NCI-H526 treated with DMSO at 0.1 percent for 48 hours (cell line): ENCODE measurements at regions not wholly inside any gene's neighbourhood (a gene's known extent, or its start where the extent isn't known, plus 50 kb on each side); places are given as distances from the start of the nearest gene placed in this dataset.
"Not testable (repeated sequence)": the region's sequence is repeated elsewhere in the genome, so short reads cannot be mapped to it uniquely, and the experiment has no call there.

Experiments
- DNase-seq: peaks from one replicate; lab custom pipeline; 2025; lab: John Stamatoyannopoulos, UW

GRCh38 chr10:62996925-62997324 is 136.2 kb upstream of the NRBF2 start:
- DNase-seq = no peak

GRCh38 chr10:62996516-62996915 is 136.6 kb upstream of the NRBF2 start:
- no peak for DNase-seq

GRCh38 chr10:62993121-62993520 is 140.0 kb upstream of the NRBF2 start:
- no peak for DNase-seq

- DNase-seq = no peak
These were observed 140.9 kb upstream of the NRBF2 start for GRCh38 chr10:62992145-62992721.

GRCh38 chr10:62990126-62990525 is 143.0 kb upstream of the NRBF2 start:
- no peak for DNase-seq

- no peak for DNase-seq
These were observed 147.1 kb upstream of the NRBF2 start for GRCh38 chr10:62985807-62986600.

- DNase-seq = no peak
These were observed 152.0 kb upstream of the NRBF2 start for GRCh38 chr10:62981096-62981495.

- no peak for DNase-seq
These were observed 152.4 kb upstream of the NRBF2 start for GRCh38 chr10:62980687-62981086.

GRCh38 chr10:62979921-62980320 is 153.2 kb upstream of the NRBF2 start:
- no peak for DNase-seq

- DNase-seq = no peak
These were observed 154.6 kb upstream of the NRBF2 start for GRCh38 chr10:62978482-62978881.

- not testable (repeated sequence) for DNase-seq
These were observed 158.3 kb upstream of the NRBF2 start for GRCh38 chr10:62974795-62975194.

GRCh38 chr10:62972103-62972502 is 155.9 kb upstream of the EGR2 start:
- DNase-seq = no peak

GRCh38 chr10:62964026-62964425 is 147.9 kb upstream of the EGR2 start:
- peak; percentile 40 for DNase-seq

- no peak for DNase-seq
These were observed 145.9 kb upstream of the EGR2 start for GRCh38 chr10:62961951-62962523.

GRCh38 chr10:62960416-62960815 is 144.2 kb upstream of the EGR2 start:
- no peak for DNase-seq

- no peak for DNase-seq
These were observed 143.4 kb upstream of the EGR2 start for GRCh38 chr10:62959553-62959952.

- DNase-seq = no peak
These were observed 142.8 kb upstream of the EGR2 start for GRCh38 chr10:62958980-62959379.

GRCh38 chr10:62946278-62946677 is 130.1 kb upstream of the EGR2 start:
- no peak for DNase-seq

GRCh38 chr10:62939698-62940097 is 123.5 kb upstream of the EGR2 start:
- no peak for DNase-seq

- no peak for DNase-seq
These were observed 122.5 kb upstream of the EGR2 start for GRCh38 chr10:62938672-62939071.

- no peak for DNase-seq
These were observed 121.5 kb upstream of the EGR2 start for GRCh38 chr10:62937674-62938073.

- DNase-seq = no peak
These were observed 118.9 kb upstream of the EGR2 start for GRCh38 chr10:62935022-62935421.

GRCh38 chr10:62934258-62934657 is 118.1 kb upstream of the EGR2 start:
- DNase-seq = peak; percentile 20
